ENCODE measurements at regions not wholly inside any gene's neighbourhood (a gene's known extent, or its start where the extent isn't known, plus 50 kb on each side); places are given as distances from the start of the nearest gene placed in this dataset.

DNA sequence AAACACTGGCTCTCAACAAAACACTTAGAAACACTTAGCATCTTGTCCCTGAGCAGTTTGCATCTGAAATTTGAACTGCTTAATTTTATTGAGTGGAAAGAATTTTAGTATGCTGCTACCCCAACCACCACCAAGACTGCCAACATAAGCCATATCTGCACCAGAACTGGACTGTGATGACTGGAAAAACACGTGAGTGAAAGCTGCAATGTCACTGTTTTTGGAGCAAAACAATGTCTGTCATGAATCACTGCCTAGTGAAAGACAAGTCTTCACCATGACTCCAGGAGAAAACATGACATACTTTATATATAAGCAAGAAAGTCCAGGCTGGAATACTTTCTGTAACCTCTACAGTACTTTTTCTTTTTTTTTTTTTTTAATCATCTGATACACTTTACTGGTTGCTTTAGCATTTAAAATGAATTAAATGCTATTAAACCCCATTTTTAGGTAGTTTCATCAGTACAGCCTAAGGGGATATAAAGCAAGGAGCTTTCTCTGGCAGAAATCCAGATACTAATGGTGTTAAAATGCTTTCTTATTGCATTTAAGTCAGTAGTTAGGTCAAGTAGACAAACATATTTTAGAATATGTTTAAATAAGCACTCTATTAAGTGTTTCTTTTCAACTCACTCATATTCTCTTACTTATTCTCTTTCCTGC, 2129.4 kb upstream of the PIK3C3 start:
- TF ChIP-seq CTCF (conservative IDR thresholded peaks at IDR 0.05 in 1 of 2, IDR thresholded peaks at IDR 0.05 in 1 of 2; ENCODE audit: extremely low read depth in 1 of 2, insufficient read depth in 1 of 2, low read depth in 1 of 2, low read length in 2 of 2) (no peak), EZH2 (IDR thresholded peaks at IDR 0.05; ENCODE audit: borderline replicate concordance, low read length) (no peak)
